Sigmoid colon (tissue), 6 donors: ENCODE measurements at regions not wholly inside any gene's neighbourhood (a gene's known extent, or its start where the extent isn't known, plus 50 kb on each side); places are given as distances from the start of the nearest gene placed in this dataset.

ENCODE experiments used
- DNase-seq: peaks from one replicate; pipeline ENCODE4 v3.0.0-alpha.2; 2019
- H3K27ac ChIP-seq, 4 donors: fragments of 200-600 bp; sonication (generic); one replicate each; pipeline ENCODE4 v1.5.1; 2016 to 2019; ENCODE audit warnings: mild to moderate bottlenecking in 1 of 4
- H3K27me3 ChIP-seq, 3 donors: fragments of 200-600 bp; sonication (generic); one replicate each; pipeline ENCODE4 v1.5.1; 2019; ENCODE audit warnings: mild to moderate bottlenecking in 1 of 3
- H3K36me3 ChIP-seq, 4 donors: fragments of 200-600 bp; sonication (generic); one replicate each; pipeline ENCODE4 v1.5.1; 2016 to 2019
- H3K4me1 ChIP-seq, 4 donors: fragments of 200-600 bp; sonication (generic); one replicate each; pipeline ENCODE4 v1.5.1; 2017 to 2019
- H3K4me3 ChIP-seq, 4 donors: fragments of 200-600 bp; sonication (generic); one replicate each; pipeline ENCODE4 v1.5.1; 2017 to 2019; ENCODE audit warnings: mild to moderate bottlenecking in 2 of 4, moderate library complexity in 1 of 4
- H3K9me3 ChIP-seq, 4 donors: fragments of 200-600 bp in 3 of 4; sonication (generic) in 3 of 4; one replicate each; pipeline versions ENCODE4 v1.5.1 to v1.6.1; 2013 to 2019
- CTCF ChIP-seq, 4 experiments: fragments of 450-650 bp in 3 of 4; fragments of 200-600 bp in 1 of 4; IDR thresholded peaks; one replicate each; pipeline ENCODE4 v1.5.1; 2016 to 2019; ENCODE audit warnings: antibody characterized with exemption in 4 of 4, mild to moderate bottlenecking in 3 of 4, moderate library complexity in 2 of 4
- EP300 ChIP-seq, 4 donors: sonication (generic); formaldehyde crosslinking; IDR thresholded peaks; one replicate each; pipeline ENCODE4 v1.6.1; 2017; ENCODE audit warnings: antibody characterized with exemption in 4 of 4
- POLR2A ChIP-seq, 2 donors: fragments of 450-650 bp; IDR thresholded peaks; one replicate each; pipeline ENCODE4 v1.6.1; 2016; ENCODE audit warnings: antibody characterized with exemption in 2 of 2, mild to moderate bottlenecking in 2 of 2, moderate library complexity in 2 of 2
- POLR2AphosphoS5 ChIP-seq, 4 donors: sonication (generic); formaldehyde crosslinking; IDR thresholded peaks; one replicate each; pipeline ENCODE4 v1.6.1; 2017; ENCODE audit warnings: antibody characterized with exemption in 4 of 4
- WGBS, 2 donors: extraction: QIAGEN DNeasy Blood & Tissue Kit; methylation state at CpG; one replicate each; pipeline ENCODE4 v1.1.7; 2013; 5-methylcytosine and 5-hydroxymethylcytosine counted together
- intact Hi-C: fragments of 100-400 bp; cut with DNase I; formaldehyde crosslinking; loops from one replicate; pipeline ENCODE4 v1.15.1; 2023
- donor health status: healthy with polysubstance abuse.
- donor health status: healthy.

- intact Hi-C loops: no loop called here
- no peaks in the 10 kb centered on the region for H3K27me3 ChIP-seq
- H3K27ac ChIP-seq: no peak overlapping the region
- no peaks in the 10 kb centered on the region for H3K9me3 ChIP-seq
- 96% methylated on average over 8 of the region's 8 CpGs for WGBS, 2 donors
- DNase-seq: no peak
- no peak overlapping the region for H3K4me3 ChIP-seq
- no peaks in the 10 kb centered on the region for H3K36me3 ChIP-seq
- TF ChIP-seq POLR2A (IDR thresholded peaks at IDR 0.05) (no peak), EP300 (IDR thresholded peaks at IDR 0.05) (no peak), POLR2AphosphoS5 (IDR thresholded peaks at IDR 0.05) (no peak), CTCF (IDR thresholded peaks at IDR 0.05) (no peak)
- H3K4me1 ChIP-seq: no peaks in the 10 kb centered on the region
Observed at GRCh38 chrX:117707948-117708743, 408.5 kb downstream of the KLHL13 start.

GRCh38 chrX:117701050-117701449 lies 415.6 kb downstream of the KLHL13 start:
- Histone ChIP-seq H3K27me3 (no peaks in the 10 kb centered on the region), H3K4me3 (no peak overlapping the region), H3K36me3 (no peaks in the 10 kb centered on the region), H3K27ac (no peak overlapping the region), H3K4me1 (no peaks in the 10 kb centered on the region), H3K9me3 (no peaks in the 10 kb centered on the region)
- no peak for TF ChIP-seq POLR2A (IDR thresholded peaks at IDR 0.05)
- no peak for TF ChIP-seq CTCF (IDR thresholded peaks at IDR 0.05)
- TF ChIP-seq EP300 (IDR thresholded peaks at IDR 0.05): no peak
- intact Hi-C loops: no loop called here
- no peak for DNase-seq

- Histone ChIP-seq H3K27ac (no peak overlapping the region), H3K9me3 (no peaks in the 10 kb centered on the region), H3K36me3 (no peaks in the 10 kb centered on the region), H3K27me3 (no peaks in the 10 kb centered on the region), H3K4me1 (no peaks in the 10 kb centered on the region), H3K4me3 (no peak overlapping the region)
- DNase-seq: no peak
- no peak for TF ChIP-seq EP300 (IDR thresholded peaks at IDR 0.05)
- no peak for TF ChIP-seq CTCF (IDR thresholded peaks at IDR 0.05)
- TF ChIP-seq POLR2AphosphoS5 (IDR thresholded peaks at IDR 0.05): no peak
- TF ChIP-seq POLR2A (IDR thresholded peaks at IDR 0.05): no peak
- intact Hi-C loops: no loop called here
- WGBS, 2 donors: 34 to 58% methylated on average over 3 of the region's 3 CpGs
Observed at GRCh38 chrX:117689956-117690355, 426.7 kb downstream of the KLHL13 start.

DNA sequence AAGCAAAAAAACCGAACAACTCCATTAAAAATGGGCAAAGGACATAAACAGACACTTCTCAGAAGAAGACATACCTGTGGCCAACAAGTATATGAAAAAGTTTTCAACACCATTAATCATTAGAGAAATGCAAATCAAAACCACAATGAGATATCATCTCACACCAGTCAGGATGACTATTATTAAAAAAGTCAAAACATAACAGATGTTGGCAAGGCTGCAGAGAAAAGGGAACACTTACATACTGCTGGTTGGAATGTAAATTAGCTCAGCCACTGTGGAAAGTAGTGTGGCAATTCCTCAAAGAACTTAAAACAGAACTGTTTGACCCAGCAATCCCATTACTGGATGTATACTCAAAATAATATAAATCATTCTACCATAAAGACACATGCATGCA lies 436.3 kb downstream of the KLHL13 start:
- intact Hi-C loops: no loop called here
- TF ChIP-seq CTCF (IDR thresholded peaks at IDR 0.05): no peak
- no peak for TF ChIP-seq EP300 (IDR thresholded peaks at IDR 0.05)
- TF ChIP-seq POLR2AphosphoS5 (IDR thresholded peaks at IDR 0.05): no peak
- TF ChIP-seq POLR2A (IDR thresholded peaks at IDR 0.05): no peak
- no peak overlapping the region for H3K27ac ChIP-seq
- 82 to 83% methylated on average over 1 of the region's 1 CpG for WGBS, 2 donors
- no peaks in the 10 kb centered on the region for H3K27me3 ChIP-seq
- H3K9me3 ChIP-seq: no peaks in the 10 kb centered on the region
- DNase-seq: no peak
- H3K4me1 ChIP-seq: no peaks in the 10 kb centered on the region
- H3K36me3 ChIP-seq: no peaks in the 10 kb centered on the region
- H3K4me3 ChIP-seq: no peak overlapping the region

GRCh38 chrX:117653396-117653795 lies 463.2 kb downstream of the KLHL13 start:
- H3K27me3 ChIP-seq: no peaks in the 10 kb centered on the region
- intact Hi-C loops: no loop called here
- TF ChIP-seq POLR2A (IDR thresholded peaks at IDR 0.05): no peak
- no peak for TF ChIP-seq EP300 (IDR thresholded peaks at IDR 0.05)
- no peak for TF ChIP-seq POLR2AphosphoS5 (IDR thresholded peaks at IDR 0.05)
- TF ChIP-seq CTCF (IDR thresholded peaks at IDR 0.05): no peak
- H3K36me3 ChIP-seq: no peaks in the 10 kb centered on the region
- no peaks in the 10 kb centered on the region for H3K4me1 ChIP-seq
- no peak for DNase-seq
- no peaks in the 10 kb centered on the region for H3K9me3 ChIP-seq
- no peak overlapping the region for H3K27ac ChIP-seq
- no peak overlapping the region for H3K4me3 ChIP-seq
